K562 (cell line): ENCODE measurements at regions not wholly inside any gene's neighbourhood (a gene's known extent, or its start where the extent isn't known, plus 50 kb on each side); places are given as distances from the start of the nearest gene placed in this dataset.

Experiments
- BHLHE40 ChIP-seq: IDR thresholded peaks from 2 replicates; pipeline ENCODE4 v1.6.1; 2011; ENCODE audit warnings: low read length, improper control_type of control experiment
- CBX5 ChIP-seq: IDR thresholded peaks from 2 replicates; pipeline ENCODE4 v1.6.1; 2014; ENCODE audit warnings: low read depth, borderline replicate concordance
- CHCHD3 ChIP-seq: fragments of 250-450 bp; sonication (Bioruptor Pico); IDR thresholded peaks from 2 replicates; pipeline ENCODE4 v2.1.2; 2022; ENCODE audit warnings: mild to moderate bottlenecking
- CREM ChIP-seq: IDR thresholded peaks from 2 replicates; pipeline ENCODE4 v1.6.1; 2014; ENCODE audit warnings: antibody characterized with exemption, low read depth
- CTBP1 ChIP-seq: fragments of 450-650 bp; IDR thresholded peaks from 2 replicates; pipeline ENCODE4 v1.6.1; 2016; ENCODE audit warnings: borderline replicate concordance
- CTCF ChIP-seq, 3 experiments: IDR thresholded peaks in 2 of 3; conservative IDR thresholded peaks in 1 of 3; 2 replicates each; pipeline ENCODE4 v1.5.1; 2011 to 2012; ENCODE audit warnings: low read length in 3 of 3, mild to moderate bottlenecking in 3 of 3, control low read depth in 2 of 3, improper control_type of control experiment in 1 of 3, inconsistent platforms in 1 of 3, low read depth in 1 of 3, mixed read lengths in 1 of 3, moderate library complexity in 1 of 3; ENCODE audit not compliant: insufficient read depth in 2 of 3
- EP300 ChIP-seq: IDR thresholded peaks from 2 replicates; pipeline ENCODE4 v1.6.1; 2012; ENCODE audit warnings: low read length, improper control_type of control experiment
- EZH2 ChIP-seq: IDR thresholded peaks from 2 replicates; pipeline ENCODE4 v1.6.1; 2012; ENCODE audit warnings: low read depth, mild to moderate bottlenecking, inconsistent platforms, low read length, borderline replicate concordance
- HDAC6 ChIP-seq: IDR thresholded peaks from 2 replicates; pipeline ENCODE4 v1.6.1; 2012; ENCODE audit warnings: low read depth, mild to moderate bottlenecking, control low read depth, inconsistent platforms, low read length, moderate library complexity
- HIVEP1 ChIP-seq: fragments of 250-450 bp; sonication (Bioruptor Pico); IDR thresholded peaks from 2 replicates; pipeline ENCODE4 v1.4.0; 2020; ENCODE audit warnings: mild to moderate bottlenecking
- SIRT6 ChIP-seq: IDR thresholded peaks from one replicate; pipeline ENCODE4 v1.6.1; 2012; ENCODE audit warnings: low read depth, mild to moderate bottlenecking, control low read depth, inconsistent platforms, low read length, moderate library complexity
- ZFP36 ChIP-seq: fragments of 150-350 bp; IDR thresholded peaks from 2 replicates; pipeline ENCODE4 v1.6.1; 2018; ENCODE audit warnings: low read length, low read depth; ENCODE audit not compliant: partially characterized antibody
- ZNF431 ChIP-seq: sonication (generic); formaldehyde crosslinking; IDR thresholded peaks from 2 replicates; pipeline ENCODE4 v1.8.0; 2022; ENCODE audit warnings: mild to moderate bottlenecking, missing genetic modification reagents

GRCh38 chr10:49243610-49244283 lies 55.2 kb upstream of the C10orf71 start:
- TF ChIP-seq HDAC6 (no peak), ZNF431 (CRISPR knock-in tag) (no peak), CREM (no peak), BHLHE40 (no peak), CTBP1 (no peak), CTCF (IDR thresholded peaks at IDR 0.05 in 2 of 3, conservative IDR thresholded peaks at IDR 0.05 in 1 of 3; ENCODE audit: insufficient read depth in 2 of 3, low read depth in 1 of 3, low read length in 3 of 3) (no peak), CBX5 (no peak), EZH2 (no peak), HIVEP1 (no peak), ZFP36 (no peak), SIRT6 (no peak), EP300 (no peak), CHCHD3 (CRISPR knock-in tag) (no peak)
